ENCODE measurements at regions not wholly inside any gene's neighbourhood (a gene's known extent, or its start where the extent isn't known, plus 50 kb on each side); places are given as distances from the start of the nearest gene placed in this dataset.

- ATAC-seq, result no peak
These were observed 242.2 kb downstream of the ZNF516 start for GRCh38 chr18:76252880-76253279.

- no peak for ATAC-seq
These were observed 242.9 kb downstream of the ZNF516 start for GRCh38 chr18:76252139-76252538.

- no peak for ATAC-seq
These were observed 243.4 kb downstream of the ZNF516 start for GRCh38 chr18:76251691-76252090.

GRCh38 chr18:76246590-76246989 is 248.5 kb downstream of the ZNF516 start:
- ATAC-seq, result no peak

GRCh38 chr18:76234676-76235060 is 260.4 kb downstream of the ZNF516 start:
- ATAC-seq, result no peak

- ATAC-seq, result no peak
These were observed 261.0 kb downstream of the ZNF516 start for GRCh38 chr18:76233876-76234675.

GRCh38 chr18:76233406-76233805 is 261.6 kb downstream of the ZNF516 start:
- no peak for ATAC-seq

GRCh38 chr18:76232779-76233178 is 262.3 kb downstream of the ZNF516 start:
- no peak for ATAC-seq

GRCh38 chr18:76232010-76232409 is 263.0 kb downstream of the ZNF516 start:
- no peak for ATAC-seq

- no peak for ATAC-seq
These were observed 263.6 kb downstream of the ZNF516 start for GRCh38 chr18:76231402-76231801.

GRCh38 chr18:76230791-76231190 is 264.3 kb downstream of the ZNF516 start:
- no peak for ATAC-seq

- no peak for ATAC-seq
These were observed 266.3 kb downstream of the ZNF516 start for GRCh38 chr18:76228716-76229115.

- ATAC-seq, result no peak
These were observed 267.3 kb downstream of the ZNF516 start for GRCh38 chr18:76227759-76228158.

GRCh38 chr18:76223403-76223802 is 271.6 kb downstream of the ZNF516 start:
- no peak for ATAC-seq

GRCh38 chr18:76219023-76219422 is 276.0 kb downstream of the ZNF516 start:
- ATAC-seq, result no peak

- no peak for ATAC-seq
These were observed 278.9 kb downstream of the ZNF516 start for GRCh38 chr18:76216096-76216495.

- ATAC-seq, result no peak
These were observed 281.1 kb downstream of the ZNF516 start for GRCh38 chr18:76213991-76214390.

GRCh38 chr18:76212960-76213359 is 282.1 kb downstream of the ZNF516 start:
- no peak for ATAC-seq

GRCh38 chr18:76209597-76209996 is 285.4 kb downstream of the ZNF516 start:
- no peak for ATAC-seq

GRCh38 chr18:76208678-76209306 is 286.2 kb downstream of the ZNF516 start:
- ATAC-seq, result no peak

GRCh38 chr18:76205906-76206305 is 289.1 kb downstream of the ZNF516 start:
- no peak for ATAC-seq

GRCh38 chr18:76203552-76203951 is 291.5 kb downstream of the ZNF516 start:
- ATAC-seq, result no peak

GRCh38 chr18:76202322-76202721 is 292.7 kb downstream of the ZNF516 start:
- no peak for ATAC-seq

GRCh38 chr18:76195601-76196000 is 299.4 kb downstream of the ZNF516 start:
- no peak for ATAC-seq

All from esophagus mucosa (tissue), 1 donor.